SK-N-SH (cell line): ENCODE measurements at regions not wholly inside any gene's neighbourhood (a gene's known extent, or its start where the extent isn't known, plus 50 kb on each side); places are given as distances from the start of the nearest gene placed in this dataset.

Source experiments
- CTCF ChIA-PET: fragments of 300-600, 350-600 bp; formaldehyde crosslinking; extraction: SDS; loops from one replicate; lab custom pipeline; 2021; lab: Yijun Ruan, JAX
- POLR2A ChIA-PET: fragments of 350-600 bp; sonication (Branson Sonifier 250); formaldehyde crosslinking; extraction: SDS; loops from one replicate; lab custom pipeline; 2020; ENCODE audit warnings: antibody characterized with exemption, inconsistent platforms; lab: Yijun Ruan, JAX
- DNase-seq: peaks from one replicate; pipeline ENCODE4 v3.0.0; 2012
- H2AFZ ChIP-seq: fragments of 200-600 bp; sonication (generic); 2 replicates; pipeline ENCODE4 v1.8.1; 2016; ENCODE audit warnings: antibody characterized with exemption, mild to moderate bottlenecking, low read depth
- H3F3A ChIP-seq: fragments of 200-600 bp; sonication (generic); replicated peaks from 2 replicates; pipeline ENCODE3; 2016; ENCODE audit warnings: antibody characterized with exemption, mild to moderate bottlenecking; ENCODE audit not compliant: insufficient read depth
- H3K27ac ChIP-seq, 2 experiments: fragments of 200-500 bp in 1 of 2; fragments of 200-600 bp in 1 of 2; sonication (Bioruptor generic) in 1 of 2; sonication (generic), shearing (Covaris generic) in 1 of 2; 2 replicates each; pipeline versions ENCODE4 v1.5.1 to v1.6.1; 2014 to 2016; ENCODE audit warnings: low read depth in 2 of 2, inconsistent platforms in 1 of 2, low read length in 1 of 2, mild to moderate bottlenecking in 1 of 2, mixed read lengths in 1 of 2
- H3K27me3 ChIP-seq: fragments of 200-600 bp; sonication (generic), shearing (Covaris generic); 2 replicates; pipeline ENCODE4 v1.6.1; 2016; ENCODE audit warnings: mixed run types; ENCODE audit not compliant: insufficient read depth
- H3K36me3 ChIP-seq, 2 experiments: fragments of 200-500 bp in 1 of 2; fragments of 200-600 bp in 1 of 2; sonication (Bioruptor generic) in 1 of 2; sonication (generic) in 1 of 2; replicated peaks in 1 of 2; 2 replicates each; pipeline versions ENCODE3 to v1.5.1; 2014 to 2016; ENCODE audit warnings: low read length in 1 of 2, mild to moderate bottlenecking in 1 of 2; ENCODE audit not compliant: insufficient read depth in 2 of 2, control insufficient read depth in 1 of 2
- H3K4me1 ChIP-seq, 2 experiments: fragments of 200-500 bp in 1 of 2; fragments of 200-600 bp in 1 of 2; sonication (Bioruptor generic) in 1 of 2; sonication (generic), shearing (Covaris generic) in 1 of 2; 2 replicates each; pipeline versions ENCODE4 v1.5.1 to v1.6.1; 2014 to 2016; ENCODE audit warnings: low read depth in 1 of 2, low read length in 1 of 2, mixed run types in 1 of 2; ENCODE audit not compliant: insufficient read depth in 2 of 2, control insufficient read depth in 1 of 2
- H3K4me2 ChIP-seq: fragments of 200-600 bp; sonication (generic), shearing (Covaris generic); 2 replicates; pipeline ENCODE4 v1.6.1; 2017; ENCODE audit warnings: mixed run types
- H3K4me3 ChIP-seq, 2 experiments: fragments of 200-500 bp in 1 of 2; fragments of 200-600 bp in 1 of 2; sonication (Bioruptor generic) in 1 of 2; sonication (generic), shearing (Covaris generic) in 1 of 2; 2 replicates each; pipeline versions ENCODE4 v1.5.1 to v1.8.1; 2014 to 2016; ENCODE audit warnings: low read depth in 2 of 2, inconsistent platforms in 1 of 2, low read length in 1 of 2, mild to moderate bottlenecking in 1 of 2, mixed read lengths in 1 of 2, moderate library complexity in 1 of 2
- H3K79me2 ChIP-seq: fragments of 200-600 bp; sonication (generic); 2 replicates; pipeline ENCODE4 v1.8.1; 2017; ENCODE audit warnings: mild to moderate bottlenecking; ENCODE audit not compliant: insufficient read depth
- H3K9ac ChIP-seq: fragments of 200-600 bp; sonication (generic); 2 replicates; pipeline ENCODE4 v1.6.1; 2017; ENCODE audit warnings: mixed run types
- H3K9me2 ChIP-seq: fragments of 200-600 bp; sonication (generic); 2 replicates; pipeline ENCODE4 v1.6.1; 2017; ENCODE audit warnings: mixed run types
- H3K9me3 ChIP-seq: fragments of 200-600 bp; sonication (generic); 2 replicates; pipeline ENCODE4 v1.6.1; 2017; ENCODE audit warnings: mixed run types, mild to moderate bottlenecking, moderate library complexity
- H4K20me1 ChIP-seq: fragments of 200-600 bp; sonication (generic); 2 replicates; pipeline ENCODE4 v1.6.1; 2017; ENCODE audit warnings: mild to moderate bottlenecking, mixed run types; ENCODE audit not compliant: insufficient read depth
- ELF1 ChIP-seq: IDR thresholded peaks from 2 replicates; pipeline ENCODE4 v1.4.0; 2012
- FOSL2 ChIP-seq: IDR thresholded peaks from 2 replicates; pipeline ENCODE4 v1.4.0; 2012; ENCODE audit warnings: low read depth, mild to moderate bottlenecking, moderate library complexity, borderline replicate concordance
- FOXJ3 ChIP-seq: sonication (generic); formaldehyde crosslinking; IDR thresholded peaks from 2 replicates; pipeline ENCODE4 v1.5.1; 2020; ENCODE audit warnings: mild to moderate bottlenecking, missing genetic modification reagents
- MEF2A ChIP-seq: IDR thresholded peaks from 2 replicates; pipeline ENCODE4 v1.4.0; 2012; ENCODE audit warnings: low read depth, borderline replicate concordance
- MXI1 ChIP-seq: IDR thresholded peaks from 2 replicates; pipeline ENCODE4 v1.6.1; 2012; ENCODE audit warnings: mild to moderate bottlenecking, low read depth, low read length, improper control_type of control experiment
- NFIC ChIP-seq: IDR thresholded peaks from 2 replicates; pipeline ENCODE4 v1.4.0; 2012; ENCODE audit warnings: borderline replicate concordance
- NRF1 ChIP-seq: IDR thresholded peaks from 2 replicates; pipeline ENCODE4 v1.6.1; 2012; ENCODE audit warnings: low read depth, mild to moderate bottlenecking, low read length
- SIN3A ChIP-seq: IDR thresholded peaks from 2 replicates; pipeline ENCODE4 v1.6.1; 2012; ENCODE audit warnings: low read depth, mild to moderate bottlenecking, low read length, moderate library complexity, borderline replicate concordance
- TAF1 ChIP-seq: IDR thresholded peaks from 2 replicates; pipeline ENCODE4 v1.6.1; 2012; ENCODE audit warnings: low read depth, mild to moderate bottlenecking, low read length, moderate library complexity, borderline replicate concordance
- WGBS: methylation state at CpG from one replicate; pipeline ENCODE4 v1.1.6; 2017; ENCODE audit warnings: low lambda C conversion rate; 5-methylcytosine and 5-hydroxymethylcytosine counted together
- TF ChIP-seq, protein P1 (sequence below): fragments of 150-350 bp; IDR thresholded peaks from 2 replicates; pipeline ENCODE4 v1.6.1; 2016; ENCODE audit warnings: mild to moderate bottlenecking, low read depth, low read length
- TF ChIP-seq, protein P2 (sequence below): IDR thresholded peaks from 2 replicates; pipeline ENCODE4; 2012
- TF ChIP-seq, protein P3 (sequence below): IDR thresholded peaks from 2 replicates; pipeline ENCODE4 v1.4.0; 2012; ENCODE audit warnings: low read depth

DNA sequence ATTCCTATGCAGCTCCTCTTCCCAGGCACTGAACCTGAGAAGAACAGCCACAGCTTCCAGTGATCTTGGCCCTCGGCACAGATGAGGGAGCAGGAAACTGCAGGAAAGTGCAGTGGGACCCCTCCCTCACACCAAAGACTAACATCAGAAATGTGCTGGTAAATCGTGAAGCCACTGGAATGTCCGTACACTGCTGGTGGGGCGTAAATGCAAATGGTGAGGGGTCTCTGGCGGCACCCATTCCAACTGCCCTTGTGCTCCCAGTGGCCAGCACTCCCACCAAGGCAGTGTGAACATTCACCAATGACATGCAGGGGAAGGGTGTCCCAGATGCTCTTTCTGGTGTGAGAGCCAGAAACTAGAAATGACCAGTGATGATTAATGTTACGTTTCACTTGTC is 574.0 kb downstream of the BRD1 start (continued):
- TF ChIP-seq, protein P1, sequence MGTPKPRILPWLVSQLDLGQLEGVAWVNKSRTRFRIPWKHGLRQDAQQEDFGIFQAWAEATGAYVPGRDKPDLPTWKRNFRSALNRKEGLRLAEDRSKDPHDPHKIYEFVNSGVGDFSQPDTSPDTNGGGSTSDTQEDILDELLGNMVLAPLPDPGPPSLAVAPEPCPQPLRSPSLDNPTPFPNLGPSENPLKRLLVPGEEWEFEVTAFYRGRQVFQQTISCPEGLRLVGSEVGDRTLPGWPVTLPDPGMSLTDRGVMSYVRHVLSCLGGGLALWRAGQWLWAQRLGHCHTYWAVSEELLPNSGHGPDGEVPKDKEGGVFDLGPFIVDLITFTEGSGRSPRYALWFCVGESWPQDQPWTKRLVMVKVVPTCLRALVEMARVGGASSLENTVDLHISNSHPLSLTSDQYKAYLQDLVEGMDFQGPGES: no peak
- TF ChIP-seq TAF1 (no peak), NRF1 (no peak), FOXJ3 (CRISPR knock-in tag) (no peak)

DNA sequence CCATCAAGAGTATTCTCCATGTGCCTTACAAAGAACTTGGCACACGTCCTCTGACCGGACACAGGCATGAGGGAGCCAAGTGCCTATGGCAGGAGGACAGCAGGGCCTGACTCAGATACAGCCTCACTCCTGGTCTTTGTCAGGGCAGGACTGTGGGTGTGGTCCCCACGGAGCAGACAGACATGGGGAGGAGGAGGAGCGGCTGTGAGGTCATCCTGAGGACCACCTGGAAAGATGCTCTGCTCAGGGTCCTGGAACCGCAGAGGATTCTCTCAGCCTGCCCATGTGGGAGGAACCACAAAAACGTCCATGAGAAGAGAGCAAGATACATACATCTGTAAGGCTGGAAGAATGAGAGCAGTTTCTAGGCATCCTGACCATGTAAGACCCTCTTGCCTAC is 576.3 kb downstream of the BRD1 start:
- no peak overlapping the region for H3K27ac ChIP-seq
- ChIA-PET POLR2A (no interaction called here), CTCF (no interaction called here)
- no peaks in the 10 kb centered on the region for H3K9me2 ChIP-seq
- whole genome bisulfite sequencing: 11% methylated on average over 5 of the region's 6 CpGs
- H3K4me3 ChIP-seq: no peak overlapping the region
- H3K36me3 ChIP-seq: no peaks in the 10 kb centered on the region
- H3K4me2 ChIP-seq: no peak overlapping the region
- no peaks in the 10 kb centered on the region for H3K27me3 ChIP-seq
- H3K9ac ChIP-seq: no peak overlapping the region
- DNase-seq: no peak
- TF ChIP-seq MXI1: no peak
- TF ChIP-seq, protein P2, sequence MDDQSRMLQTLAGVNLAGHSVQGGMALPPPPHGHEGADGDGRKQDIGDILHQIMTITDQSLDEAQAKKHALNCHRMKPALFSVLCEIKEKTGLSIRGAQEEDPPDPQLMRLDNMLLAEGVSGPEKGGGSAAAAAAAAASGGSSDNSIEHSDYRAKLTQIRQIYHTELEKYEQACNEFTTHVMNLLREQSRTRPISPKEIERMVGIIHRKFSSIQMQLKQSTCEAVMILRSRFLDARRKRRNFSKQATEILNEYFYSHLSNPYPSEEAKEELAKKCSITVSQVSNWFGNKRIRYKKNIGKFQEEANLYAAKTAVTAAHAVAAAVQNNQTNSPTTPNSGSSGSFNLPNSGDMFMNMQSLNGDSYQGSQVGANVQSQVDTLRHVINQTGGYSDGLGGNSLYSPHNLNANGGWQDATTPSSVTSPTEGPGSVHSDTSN: no peak
- TF ChIP-seq FOSL2: no peak
- TF ChIP-seq, protein P3, sequence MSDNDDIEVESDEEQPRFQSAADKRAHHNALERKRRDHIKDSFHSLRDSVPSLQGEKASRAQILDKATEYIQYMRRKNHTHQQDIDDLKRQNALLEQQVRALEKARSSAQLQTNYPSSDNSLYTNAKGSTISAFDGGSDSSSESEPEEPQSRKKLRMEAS: no peak
- TF ChIP-seq SIN3A: no peak
- TF ChIP-seq, protein P1: no peak
- TF ChIP-seq ELF1: no peak
- no peak for TF ChIP-seq MEF2A
- no peak for TF ChIP-seq TAF1
- TF ChIP-seq NFIC: no peak
- no peaks in the 10 kb centered on the region for H3K9me3 ChIP-seq
- H3K4me1 ChIP-seq: no peaks in the 10 kb centered on the region
- no peaks in the 10 kb centered on the region for H4K20me1 ChIP-seq
- no peaks in the 10 kb centered on the region for H3F3A ChIP-seq
- no peaks in the 10 kb centered on the region for H3K79me2 ChIP-seq
- no peak overlapping the region for H2AFZ ChIP-seq
